RWPE1 (cell line): ENCODE measurements at regions not wholly inside any gene's neighbourhood (a gene's known extent, or its start where the extent isn't known, plus 50 kb on each side); places are given as distances from the start of the nearest gene placed in this dataset.
A peak's percentile ranks its signal among the peaks of the same experiment; 100 is the strongest.

Experiments used
- CTCF ChIA-PET: fragments of 350-600 bp; sonication (Branson Sonifier 250); formaldehyde crosslinking; extraction: SDS; loops from one replicate; lab custom pipeline; 2021; lab: Yijun Ruan, JAX
- POLR2A ChIA-PET: fragments of 400-600 bp; formaldehyde crosslinking; extraction: SDS; loops from one replicate; lab custom pipeline; 2020; ENCODE audit warnings: antibody characterized with exemption; ENCODE audit not compliant: low non-redundant PET; lab: Yijun Ruan, JAX
- DNase-seq: peaks from one replicate; pipeline ENCODE4 v3.0.0; 2012; ENCODE audit warnings: low spot score
- H3K27ac ChIP-seq: fragments of 450-650 bp; 2 replicates; pipeline ENCODE4 v1.5.1; 2017
- CTCF ChIP-seq: fragments of 450-650 bp; conservative IDR thresholded peaks from 2 replicates; pipeline ENCODE4 v1.5.1; 2017; ENCODE audit warnings: low read depth, mild to moderate bottlenecking

GRCh38 chr7:26958834-26959233, 94.4 kb upstream of the SKAP2 start:
- POLR2A ChIA-PET: no interaction called here
- no peak for TF ChIP-seq CTCF
- DNase-seq: peak; percentile 67
- CTCF ChIA-PET: no interaction called here
- H3K27ac ChIP-seq: no peak overlapping the region

- ChIA-PET CTCF (no interaction called here), POLR2A (no interaction called here)
- TF ChIP-seq CTCF: no peak
- H3K27ac ChIP-seq: no peak overlapping the region
- no peak for DNase-seq
Measured at GRCh38 chr7:26955516-26955915, 91.1 kb upstream of the SKAP2 start.

- POLR2A ChIA-PET: no interaction called here
- no peak overlapping the region for H3K27ac ChIP-seq
- TF ChIP-seq CTCF: no peak
- DNase-seq: no peak
- CTCF ChIA-PET: no interaction called here
Measured at GRCh38 chr7:26954951-26955350, 90.6 kb upstream of the SKAP2 start.

GRCh38 chr7:26951407-26951950, 87.1 kb upstream of the SKAP2 start:
- TF ChIP-seq CTCF: no peak
- no peak for DNase-seq
- ChIA-PET POLR2A (no interaction called here), CTCF (interaction anchor here (0.6 kb wide), 1 partner anchor 228 kb away, joined by 3 read pairs; no protein-coding TSS in a partner anchor)
- H3K27ac ChIP-seq: no peak overlapping the region

GRCh38 chr7:26950889-26951288, 86.5 kb upstream of the SKAP2 start:
- no peak for TF ChIP-seq CTCF
- H3K27ac ChIP-seq: no peak overlapping the region
- ChIA-PET CTCF (no interaction called here), POLR2A (no interaction called here)
- DNase-seq: no peak

GRCh38 chr7:26949319-26949718, 84.9 kb upstream of the SKAP2 start:
- ChIA-PET POLR2A (no interaction called here), CTCF (interaction anchor here (0.6 kb wide), 1 partner anchor 255 kb away, joined by 3 read pairs; no protein-coding TSS in a partner anchor)
- H3K27ac ChIP-seq: no peak overlapping the region
- TF ChIP-seq CTCF: no peak
- no peak for DNase-seq

- peak; percentile 61 for DNase-seq
- no peak for TF ChIP-seq CTCF
- POLR2A ChIA-PET: no interaction called here
- CTCF ChIA-PET: no interaction called here
- H3K27ac ChIP-seq: no peak overlapping the region
Measured at GRCh38 chr7:26948617-26949118, 84.3 kb upstream of the SKAP2 start.
